ENCODE measurements at regions not wholly inside any gene's neighbourhood (a gene's known extent, or its start where the extent isn't known, plus 50 kb on each side); places are given as distances from the start of the nearest gene placed in this dataset.

DNA sequence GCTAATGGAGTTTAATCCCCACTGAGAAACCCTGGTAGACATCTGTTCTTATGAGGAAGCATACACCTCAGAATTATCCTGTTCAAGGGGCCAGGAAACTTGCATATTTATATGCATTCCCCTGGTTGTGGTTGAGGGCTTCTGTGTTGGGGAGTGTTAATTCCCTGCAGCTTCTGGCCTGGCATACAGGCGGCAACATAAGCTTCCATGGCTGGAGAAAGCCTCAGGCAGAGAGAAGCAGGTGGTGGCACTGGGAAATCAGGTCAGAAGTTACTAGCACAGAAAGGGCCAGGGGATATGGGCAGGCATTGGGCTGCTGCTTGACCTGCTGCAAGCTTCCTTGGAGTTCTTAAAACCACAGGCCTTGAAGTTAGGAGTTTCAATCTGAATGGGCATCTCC, 166.1 kb upstream of the SEMA6A start:
- TF ChIP-seq CTCF (conservative IDR thresholded peaks at IDR 0.05; ENCODE audit: low read depth, low read length) = no peak
- DNase-seq (ENCODE audit: low read depth) = no peak
- H3K4me3 ChIP-seq (ENCODE audit: low read depth, low read length) = no peak overlapping the region

DNA sequence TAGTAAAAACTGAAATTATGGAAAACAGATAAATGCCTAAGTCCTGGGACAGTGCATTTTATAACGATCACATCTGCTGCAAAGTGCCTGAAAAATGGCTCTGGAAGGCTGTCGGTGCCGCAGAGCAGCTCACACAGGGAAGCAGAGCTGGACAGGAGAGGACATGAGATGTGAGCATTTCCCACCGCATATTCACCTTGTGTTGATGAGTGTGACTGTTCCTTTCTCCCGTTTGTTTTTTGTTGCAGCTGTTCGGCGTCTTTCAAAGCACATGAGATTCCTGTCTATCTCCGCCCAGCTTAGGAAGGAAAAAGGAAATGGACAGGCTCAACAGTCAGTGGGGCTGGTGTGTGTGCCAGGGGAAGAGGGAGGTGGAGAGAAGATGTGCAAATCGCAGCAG, 164.9 kb upstream of the SEMA6A start:
- no peak for TF ChIP-seq CTCF (conservative IDR thresholded peaks at IDR 0.05; ENCODE audit: low read depth, low read length)
- H3K4me3 ChIP-seq (ENCODE audit: low read depth, low read length) = no peak overlapping the region
- no peak for DNase-seq (ENCODE audit: low read depth)

DNA sequence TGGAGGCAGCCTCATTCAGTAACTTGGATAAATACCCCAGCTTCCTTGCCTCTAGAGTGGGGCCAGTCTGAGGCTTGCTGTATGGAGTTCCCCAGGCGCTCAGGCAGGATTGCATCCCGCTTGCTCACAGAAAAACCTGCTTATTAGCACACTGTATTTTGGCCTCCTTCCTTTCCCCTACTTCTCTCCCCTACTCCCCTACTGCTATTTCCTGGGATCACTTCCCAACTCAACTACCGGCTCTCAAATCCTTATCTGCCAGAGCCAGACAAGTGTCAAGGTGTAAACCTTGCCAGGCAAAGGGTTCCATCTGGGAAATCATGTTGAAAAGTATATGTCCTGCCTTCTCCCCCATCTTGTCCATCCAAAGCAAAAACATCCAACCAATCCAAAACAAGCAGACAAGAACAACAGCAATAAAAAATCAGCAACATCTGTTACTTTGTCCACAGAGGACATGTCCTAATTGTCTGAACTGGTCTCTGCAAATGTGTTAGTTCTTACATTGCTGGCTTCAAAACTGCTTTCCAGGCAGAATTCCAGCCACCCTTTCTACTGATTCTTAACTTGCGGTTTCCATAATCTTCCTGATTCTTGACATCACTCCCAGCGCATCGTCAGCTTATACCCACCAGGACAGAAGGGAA, 164.1 kb upstream of the SEMA6A start:
- no peak for TF ChIP-seq CTCF (conservative IDR thresholded peaks at IDR 0.05; ENCODE audit: low read depth, low read length)
- DNase-seq (ENCODE audit: low read depth) = no peak
- no peak overlapping the region for H3K4me3 ChIP-seq (ENCODE audit: low read depth, low read length)

DNA sequence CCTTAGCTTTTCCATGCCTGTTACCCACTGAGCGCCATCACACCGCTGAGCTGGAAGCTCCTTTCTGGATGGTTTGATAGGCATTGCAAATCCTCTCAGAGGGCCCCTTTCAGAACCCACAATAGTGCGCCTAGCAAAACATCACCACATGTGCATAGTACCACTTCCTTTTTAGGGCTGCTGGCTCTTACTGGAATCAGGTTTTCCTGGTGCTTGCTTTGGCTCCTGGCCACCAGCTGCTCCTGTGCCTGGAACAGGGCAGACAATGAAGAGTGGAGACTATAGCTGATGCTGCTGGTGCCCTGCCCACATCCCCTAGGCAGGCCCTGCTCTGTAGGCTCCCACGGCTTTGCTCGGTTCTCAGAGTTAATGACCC, 163.6 kb upstream of the SEMA6A start:
- no peak overlapping the region for H3K4me3 ChIP-seq (ENCODE audit: low read depth, low read length)
- no peak for TF ChIP-seq CTCF (conservative IDR thresholded peaks at IDR 0.05; ENCODE audit: low read depth, low read length)
- no peak for DNase-seq (ENCODE audit: low read depth)

GRCh38 chr5:116736671-116737070, 162.0 kb upstream of the SEMA6A start:
- H3K4me3 ChIP-seq (ENCODE audit: low read depth, low read length) = no peak overlapping the region
- no peak for DNase-seq (ENCODE audit: low read depth)
- TF ChIP-seq CTCF (conservative IDR thresholded peaks at IDR 0.05; ENCODE audit: low read depth, low read length) = no peak

DNA sequence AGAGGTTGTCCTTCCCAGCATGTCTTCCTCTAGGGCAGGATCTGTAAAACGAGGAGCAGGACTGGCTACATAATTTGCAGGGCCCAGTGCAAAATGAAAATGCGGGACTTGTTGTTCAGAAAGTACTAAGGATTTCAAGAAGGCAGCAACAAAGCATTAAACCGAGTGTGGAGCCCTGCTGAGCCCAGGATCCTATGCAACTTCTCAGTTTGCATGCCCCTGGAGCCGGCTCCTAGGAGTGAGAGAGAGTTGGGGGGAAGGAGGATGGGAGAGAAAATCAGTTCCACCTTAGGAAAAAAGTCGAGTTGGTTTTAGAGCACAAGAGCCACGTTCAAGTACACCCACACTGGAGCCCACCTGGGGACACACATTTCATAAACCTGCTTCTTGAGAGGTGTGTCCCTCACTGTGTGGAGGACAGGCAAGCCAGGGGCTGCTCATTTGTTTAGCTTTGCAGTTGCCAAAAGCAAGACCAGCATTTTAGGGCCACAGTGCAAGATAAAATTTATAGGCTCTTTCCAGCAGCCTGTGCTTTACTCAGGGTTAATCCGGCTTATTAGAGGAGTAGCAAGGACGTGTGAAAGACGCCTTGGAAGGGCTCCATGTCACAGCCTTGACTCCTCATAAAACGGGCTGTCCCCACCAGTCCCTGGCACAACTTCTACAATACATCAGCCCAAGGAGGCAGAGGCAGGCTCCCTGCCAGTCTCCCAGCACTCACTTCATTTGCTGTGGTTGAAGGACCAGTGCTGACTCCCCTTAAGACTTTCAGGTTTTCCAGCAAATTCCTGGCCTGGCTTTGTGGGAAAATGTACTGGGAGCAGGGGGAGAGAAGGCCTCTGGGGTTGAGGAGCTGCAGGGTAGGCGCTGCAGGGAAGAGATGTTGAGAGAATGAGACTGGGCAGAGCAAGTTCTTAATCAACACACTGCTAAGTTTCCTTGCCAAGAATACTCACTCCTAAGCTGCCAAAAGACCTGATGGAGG, 159.7 kb upstream of the SEMA6A start:
- no peak for DNase-seq (ENCODE audit: low read depth)
- TF ChIP-seq CTCF (conservative IDR thresholded peaks at IDR 0.05; ENCODE audit: low read depth, low read length) = no peak
- no peak overlapping the region for H3K4me3 ChIP-seq (ENCODE audit: low read depth, low read length)
